ENCODE measurements at regions not wholly inside any gene's neighbourhood (a gene's known extent, or its start where the extent isn't known, plus 50 kb on each side); places are given as distances from the start of the nearest gene placed in this dataset.

DNA sequence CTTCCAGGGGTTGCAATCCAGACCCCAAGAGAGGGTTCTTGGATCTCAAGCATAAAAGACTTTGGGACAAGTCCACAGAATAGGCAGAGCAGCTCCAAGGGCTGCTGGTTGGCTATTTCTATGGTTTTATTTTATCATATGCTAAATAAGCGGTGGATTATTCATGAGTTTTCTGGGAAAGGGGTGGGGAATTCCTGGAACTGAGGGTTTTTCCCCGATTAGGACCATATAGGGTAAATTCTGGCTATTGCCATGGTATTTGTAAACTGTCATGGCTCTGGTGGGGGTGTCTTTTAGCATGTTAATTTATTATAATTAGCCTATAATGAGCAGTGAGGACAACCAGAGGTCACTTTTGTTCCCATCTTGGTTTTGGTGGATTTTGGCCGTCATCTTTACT is 270.9 kb upstream of the PLXNA2 start:
- intact Hi-C loops (cut with micrococcal nuclease; ENCODE audit: unreplicated experiment) (no loop called here), in situ Hi-C loops (cut with HindIII; ENCODE audit: low pct_unique_long_range_greater_than_20kb, low sequenced_read_pairs) (no loop called here)
- CTCF ChIA-PET, result no interaction called here
- no peaks in the 10 kb centered on the region for H3K36me3 ChIP-seq (ENCODE audit: control insufficient read depth, insufficient read depth, low read length)
- TF ChIP-seq, protein P1, sequence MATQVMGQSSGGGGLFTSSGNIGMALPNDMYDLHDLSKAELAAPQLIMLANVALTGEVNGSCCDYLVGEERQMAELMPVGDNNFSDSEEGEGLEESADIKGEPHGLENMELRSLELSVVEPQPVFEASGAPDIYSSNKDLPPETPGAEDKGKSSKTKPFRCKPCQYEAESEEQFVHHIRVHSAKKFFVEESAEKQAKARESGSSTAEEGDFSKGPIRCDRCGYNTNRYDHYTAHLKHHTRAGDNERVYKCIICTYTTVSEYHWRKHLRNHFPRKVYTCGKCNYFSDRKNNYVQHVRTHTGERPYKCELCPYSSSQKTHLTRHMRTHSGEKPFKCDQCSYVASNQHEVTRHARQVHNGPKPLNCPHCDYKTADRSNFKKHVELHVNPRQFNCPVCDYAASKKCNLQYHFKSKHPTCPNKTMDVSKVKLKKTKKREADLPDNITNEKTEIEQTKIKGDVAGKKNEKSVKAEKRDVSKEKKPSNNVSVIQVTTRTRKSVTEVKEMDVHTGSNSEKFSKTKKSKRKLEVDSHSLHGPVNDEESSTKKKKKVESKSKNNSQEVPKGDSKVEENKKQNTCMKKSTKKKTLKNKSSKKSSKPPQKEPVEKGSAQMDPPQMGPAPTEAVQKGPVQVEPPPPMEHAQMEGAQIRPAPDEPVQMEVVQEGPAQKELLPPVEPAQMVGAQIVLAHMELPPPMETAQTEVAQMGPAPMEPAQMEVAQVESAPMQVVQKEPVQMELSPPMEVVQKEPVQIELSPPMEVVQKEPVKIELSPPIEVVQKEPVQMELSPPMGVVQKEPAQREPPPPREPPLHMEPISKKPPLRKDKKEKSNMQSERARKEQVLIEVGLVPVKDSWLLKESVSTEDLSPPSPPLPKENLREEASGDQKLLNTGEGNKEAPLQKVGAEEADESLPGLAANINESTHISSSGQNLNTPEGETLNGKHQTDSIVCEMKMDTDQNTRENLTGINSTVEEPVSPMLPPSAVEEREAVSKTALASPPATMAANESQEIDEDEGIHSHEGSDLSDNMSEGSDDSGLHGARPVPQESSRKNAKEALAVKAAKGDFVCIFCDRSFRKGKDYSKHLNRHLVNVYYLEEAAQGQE (IDR thresholded peaks at IDR 0.05; ENCODE audit: insufficient read depth in 1 of 2, low read depth in 2 of 2, low read length in 1 of 2), result no peak
- TF ChIP-seq SIN3A (IDR thresholded peaks at IDR 0.05; ENCODE audit: borderline replicate concordance, insufficient read depth, low read depth, low read length) (no peak), TCF7L2 (IDR thresholded peaks at IDR 0.05; ENCODE audit: low read depth, low read length) (no peak), CTCF (IDR thresholded peaks at IDR 0.05) (no peak), POLR2AphosphoS5 (IDR thresholded peaks at IDR 0.05; ENCODE audit: low read depth, low read length) (no peak)
- H3K9me3 ChIP-seq (ENCODE audit: control insufficient read depth, insufficient read depth, low read depth, low read length), result no peaks in the 10 kb centered on the region
- ATAC-seq, result no peak
- POLR2A ChIA-PET, result no interaction called here
- DNase-seq (ENCODE audit: low read depth, low spot score), result no peak
- BruUV-seq (replicated peaks), result no TSS peak
- no peak overlapping the region for H3K4me3 ChIP-seq (ENCODE audit: low read depth in 2 of 2, low read length in 2 of 2)
- H3K4me1 ChIP-seq (ENCODE audit: control insufficient read depth, insufficient read depth, low read length), result no peaks in the 10 kb centered on the region
- H3K27me3 ChIP-seq (ENCODE audit: control insufficient read depth, insufficient read depth, low read length), result no peaks in the 10 kb centered on the region
- no peak overlapping the region for H3K27ac ChIP-seq (ENCODE audit: low read length)

- POLR2A ChIA-PET, result no interaction called here
- intact Hi-C loops (cut with micrococcal nuclease; ENCODE audit: unreplicated experiment), result no loop called here
- CTCF ChIA-PET, result no interaction called here
- no peaks in the 10 kb centered on the region for H3K4me1 ChIP-seq (ENCODE audit: control insufficient read depth, insufficient read depth, low read length)
- no peak overlapping the region for H3K27ac ChIP-seq (ENCODE audit: low read length)
- no peak for TF ChIP-seq CTCF (IDR thresholded peaks at IDR 0.05)
- no peak for TF ChIP-seq SIN3A (IDR thresholded peaks at IDR 0.05; ENCODE audit: borderline replicate concordance, insufficient read depth, low read depth, low read length)
- TF ChIP-seq, protein P1 (IDR thresholded peaks at IDR 0.05; ENCODE audit: insufficient read depth in 1 of 2, low read depth in 2 of 2, low read length in 1 of 2), result no peak
- in situ Hi-C loops (cut with HindIII; ENCODE audit: low pct_unique_long_range_greater_than_20kb, low sequenced_read_pairs), result no loop called here
- ATAC-seq (no peak), DNase-seq (ENCODE audit: low read depth, low spot score) (no peak)
- H3K27me3 ChIP-seq (ENCODE audit: control insufficient read depth, insufficient read depth, low read length), result no peaks in the 10 kb centered on the region
- no TSS peak for BruUV-seq (replicated peaks)
- no peaks in the 10 kb centered on the region for H3K9me3 ChIP-seq (ENCODE audit: control insufficient read depth, insufficient read depth, low read depth, low read length)
- no peak overlapping the region for H3K4me3 ChIP-seq (ENCODE audit: low read depth in 2 of 2, low read length in 2 of 2)
- no peaks in the 10 kb centered on the region; the same call in 1 of the 2 replicates for H3K36me3 ChIP-seq (ENCODE audit: control insufficient read depth, insufficient read depth, low read length)
These were observed 272.6 kb upstream of the PLXNA2 start for GRCh38 chr1:208516780-208517179.
